ENCODE measurements at regions not wholly inside any gene's neighbourhood (a gene's known extent, or its start where the extent isn't known, plus 50 kb on each side); places are given as distances from the start of the nearest gene placed in this dataset.

DNA sequence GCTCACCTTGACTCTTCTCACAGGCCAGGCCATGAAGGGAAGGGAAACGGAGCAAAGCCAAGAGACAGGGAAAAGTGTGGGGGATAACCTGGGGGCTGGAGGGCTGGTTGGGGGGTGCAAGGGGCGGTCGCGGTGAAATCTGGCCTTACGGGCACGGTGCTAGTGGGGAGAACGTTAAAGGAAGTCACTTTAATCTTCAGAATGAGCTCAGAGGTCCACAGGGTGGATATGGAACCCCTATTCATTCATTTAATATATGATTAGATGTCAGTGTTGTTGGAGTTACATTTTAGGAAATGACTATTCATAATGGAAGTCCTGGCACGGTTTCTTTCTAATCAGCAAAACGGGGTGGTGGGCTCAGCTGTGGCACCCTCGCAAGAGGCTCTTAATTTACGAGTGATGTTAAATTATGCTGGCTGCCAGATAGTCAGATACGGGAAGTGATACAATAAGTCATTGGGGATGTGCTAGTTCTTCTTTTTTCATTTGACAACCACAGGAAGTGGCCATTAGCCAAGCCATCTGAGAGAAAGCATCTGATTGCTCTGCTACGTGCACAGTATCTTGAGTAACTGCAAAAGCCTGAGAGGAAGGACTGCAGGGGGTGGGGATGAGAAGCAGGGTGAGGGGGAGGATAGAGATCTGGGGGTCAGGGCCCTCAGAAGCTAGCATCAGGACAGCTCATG lies 253.0 kb downstream of the QKI start:
- DNase-seq: no peak

DNA sequence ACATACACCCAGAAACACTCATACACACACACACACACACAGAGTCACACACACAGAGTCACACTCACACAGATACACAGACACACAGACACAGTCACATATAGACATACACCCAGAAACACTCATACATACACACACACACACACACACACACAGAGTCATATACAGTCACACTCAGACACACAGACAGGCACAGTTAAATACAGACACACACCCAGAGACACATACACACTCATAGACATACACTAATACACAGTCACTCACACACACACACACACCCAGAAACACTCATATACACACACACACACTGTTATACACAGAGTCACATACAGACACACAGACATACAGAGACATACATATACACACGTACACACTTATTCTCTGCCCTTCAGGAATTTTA lies 250.9 kb downstream of the QKI start:
- DNase-seq: no peak

DNA sequence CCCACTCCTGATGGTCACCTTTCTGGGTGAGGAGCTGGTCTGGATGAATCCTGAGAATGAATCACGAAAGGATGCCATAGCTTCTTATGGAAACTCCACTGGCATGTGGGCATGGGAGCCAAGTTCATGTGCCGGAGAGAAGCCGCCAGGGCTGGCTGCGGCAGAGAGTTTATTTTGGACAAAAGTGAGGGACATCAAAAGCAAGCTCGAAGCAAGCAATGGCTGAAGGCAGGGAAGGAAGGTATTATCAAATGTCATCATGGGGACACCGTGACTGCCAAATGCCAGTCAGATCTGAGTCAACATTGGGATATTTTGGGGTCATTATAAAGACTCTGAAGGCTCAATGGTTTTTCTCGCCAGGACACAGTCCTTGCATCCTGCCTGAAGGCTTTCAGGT lies 249.1 kb downstream of the QKI start:
- no peak for DNase-seq

DNA sequence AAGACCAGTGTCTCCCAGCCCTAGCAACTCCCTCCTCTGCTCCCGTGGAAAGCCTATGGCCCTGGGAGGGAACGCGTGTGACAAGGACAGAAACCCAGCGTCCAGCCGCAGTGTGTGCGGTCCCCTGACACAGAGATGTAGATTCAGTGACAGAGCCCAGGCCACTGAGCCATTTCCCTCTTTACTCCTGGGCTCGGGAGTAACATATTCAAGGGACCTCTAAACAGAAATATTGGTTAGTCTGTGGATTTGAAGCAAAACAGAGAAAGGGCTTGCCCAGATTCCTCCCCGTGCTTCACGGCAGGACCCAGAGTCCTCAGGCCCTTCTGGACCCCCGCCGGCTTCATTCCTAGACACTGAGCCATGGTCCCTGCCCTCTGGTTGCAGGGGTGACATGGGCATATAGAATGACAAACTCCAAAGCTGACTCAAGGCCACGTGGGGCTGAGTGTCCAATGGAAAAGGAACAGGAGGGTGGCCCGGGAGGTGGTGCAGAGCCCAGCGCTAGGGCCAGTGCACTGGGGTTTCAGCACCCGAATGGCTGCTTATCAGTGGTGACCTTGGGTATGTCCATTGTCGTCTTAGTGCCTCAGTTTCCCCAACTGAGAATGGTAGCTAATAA lies 248.2 kb downstream of the QKI start:
- no peak for DNase-seq

DNA sequence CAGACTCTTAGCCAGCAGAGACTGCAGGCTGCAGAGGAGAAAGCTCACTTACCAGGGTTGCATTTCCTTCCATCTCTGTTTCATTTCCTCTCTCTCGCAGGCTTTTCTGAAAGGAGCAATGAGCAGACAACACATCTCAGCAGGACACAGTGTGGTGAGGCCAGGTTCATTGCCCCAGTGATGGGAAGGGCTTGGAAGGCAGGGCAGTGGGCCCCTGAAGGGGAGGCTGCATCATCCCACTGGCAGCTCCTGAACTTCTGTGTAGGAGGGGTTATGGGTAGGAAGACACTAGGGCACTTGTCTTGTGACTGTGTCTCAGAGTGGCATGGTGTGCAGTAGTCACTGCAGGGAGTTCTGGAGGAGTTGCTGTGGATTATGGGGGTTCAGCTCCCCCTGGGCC lies 246.8 kb downstream of the QKI start:
- DNase-seq: no peak

DNA sequence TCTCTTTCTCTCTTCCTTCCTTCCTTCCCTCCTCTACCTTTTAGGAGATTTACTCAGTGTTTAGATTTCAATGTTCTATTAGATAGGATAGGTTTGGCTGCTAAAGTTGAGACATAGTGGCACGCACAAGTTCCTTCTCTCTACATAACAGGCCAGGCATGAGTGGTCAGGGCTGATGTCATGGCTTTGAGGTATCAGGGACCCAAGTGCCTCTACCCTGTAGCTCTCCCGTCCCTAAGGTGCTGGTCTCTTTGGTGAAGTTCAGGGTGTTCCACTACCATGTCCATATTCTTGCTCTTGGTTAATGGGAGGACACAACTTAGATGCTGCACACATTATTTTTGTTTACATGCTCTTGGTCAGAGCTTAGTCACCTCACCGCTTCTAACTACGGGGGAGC lies 245.3 kb downstream of the QKI start:
- no peak for DNase-seq

DNA sequence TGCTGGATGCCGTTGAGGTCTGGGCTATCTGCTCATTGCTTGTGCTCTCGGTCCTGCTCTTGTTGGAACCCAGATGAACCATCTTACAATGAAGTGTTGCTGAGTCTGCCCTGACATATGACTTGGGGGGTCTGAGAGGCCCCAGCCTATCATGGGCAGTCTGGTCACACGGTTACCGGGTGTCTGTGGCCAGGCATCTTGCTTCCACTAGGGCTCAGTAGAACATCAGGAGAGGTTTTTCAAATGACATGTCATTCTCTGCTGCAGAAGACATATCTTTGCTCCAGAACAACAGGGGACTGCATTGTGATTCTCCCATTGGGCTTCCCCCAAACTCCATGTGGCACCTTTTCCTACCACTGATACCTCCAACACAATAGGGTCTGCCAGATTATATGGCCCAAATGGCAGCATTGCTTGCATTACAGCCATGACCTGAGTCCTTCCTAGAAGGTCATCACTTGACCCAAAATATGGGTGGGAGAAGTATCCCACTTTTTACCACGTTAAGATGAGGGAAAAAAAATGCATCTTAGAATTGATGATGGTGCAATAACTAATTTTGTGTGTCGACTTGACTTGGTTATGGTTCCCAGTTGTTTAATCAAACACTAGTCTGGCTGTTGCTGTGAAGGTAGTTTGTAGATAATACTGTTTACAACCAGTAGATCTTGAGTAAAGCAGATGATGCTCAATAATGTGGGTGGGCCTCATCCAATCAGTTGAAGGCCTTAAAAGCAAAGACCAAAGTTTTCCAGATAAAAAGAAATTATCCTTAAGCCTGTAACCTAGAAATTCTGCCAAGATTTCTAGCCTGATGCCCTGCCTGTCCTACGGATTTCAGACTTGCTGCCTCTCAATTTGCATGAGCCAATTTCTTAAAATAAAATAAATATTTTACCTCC lies 241.0 kb downstream of the QKI start:
- DNase-seq: no peak

DNA sequence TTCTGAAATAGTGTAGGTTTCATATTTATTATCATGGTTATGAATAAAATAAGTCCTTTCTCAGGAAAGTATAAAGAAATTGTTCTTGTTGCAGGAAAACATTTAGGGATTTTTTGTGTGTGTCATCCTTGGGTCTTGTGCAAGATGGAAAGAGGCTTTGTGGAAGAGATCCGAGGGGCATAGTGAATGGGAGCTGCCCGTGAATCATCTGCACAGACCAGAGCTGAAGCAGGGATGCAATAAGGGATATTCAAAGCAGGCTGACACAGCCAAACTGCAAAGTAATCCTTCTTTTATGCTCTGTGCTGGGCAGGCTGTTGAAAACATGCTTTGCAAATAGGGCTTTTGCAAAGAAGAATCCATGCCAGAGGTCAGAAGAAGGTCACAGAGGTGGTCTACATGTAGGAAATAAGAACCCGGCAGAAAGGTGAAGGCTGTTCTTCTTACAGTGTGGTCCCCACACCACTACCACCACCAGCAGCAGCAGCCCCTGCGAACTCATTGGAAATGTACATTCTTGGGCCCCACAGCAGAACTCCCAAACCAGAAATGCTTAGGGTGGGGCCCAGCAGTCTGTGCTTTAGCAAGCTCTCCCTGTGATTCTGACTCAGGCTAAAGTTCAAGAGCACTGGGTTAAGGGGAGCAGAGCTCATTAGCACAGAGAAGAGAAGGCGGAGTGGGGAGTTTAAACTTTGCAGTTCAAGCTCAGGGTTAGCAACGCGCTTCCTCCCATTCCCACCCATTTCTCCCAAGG lies 237.6 kb downstream of the QKI start:
- no peak for DNase-seq

DNA sequence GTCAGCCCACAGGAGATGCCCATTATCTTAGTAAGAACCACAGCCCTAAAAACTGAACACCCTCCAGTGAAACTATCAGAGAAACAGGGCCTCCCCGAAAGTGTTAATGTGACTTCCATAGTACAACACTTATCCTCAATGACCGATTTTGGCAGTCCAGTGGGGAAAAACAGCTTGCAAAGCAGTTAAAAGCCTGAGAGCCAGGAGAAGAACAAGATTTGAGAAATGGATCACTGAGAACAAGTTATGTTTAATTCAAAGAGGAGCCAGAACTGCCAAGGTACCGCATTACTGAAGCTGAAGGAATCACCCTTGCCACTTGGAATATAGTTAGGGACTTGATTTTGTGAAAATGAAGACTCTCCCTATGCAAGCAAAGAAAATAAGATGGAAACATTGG lies 236.9 kb downstream of the QKI start:
- no peak for DNase-seq

DNA sequence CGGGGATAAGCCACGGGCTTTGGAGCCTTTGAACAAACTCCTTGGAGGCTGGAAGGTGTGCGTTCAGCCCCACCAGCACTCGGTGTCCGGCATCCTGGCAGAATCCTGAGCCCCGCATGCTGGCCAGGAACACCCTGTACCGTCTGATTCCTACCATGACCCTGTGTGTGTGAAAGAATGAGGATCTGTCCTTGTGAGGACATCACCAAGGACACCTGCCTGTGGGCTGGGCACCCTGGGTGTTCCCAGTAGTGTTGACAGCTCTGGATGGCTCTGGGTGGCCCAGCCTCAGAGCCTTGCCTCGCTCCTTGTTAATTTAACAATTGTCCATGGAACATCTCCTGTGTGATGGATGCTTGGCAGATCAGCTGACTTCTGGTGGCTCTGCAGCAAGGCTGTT lies 234.3 kb downstream of the QKI start:
- DNase-seq: no peak

DNA sequence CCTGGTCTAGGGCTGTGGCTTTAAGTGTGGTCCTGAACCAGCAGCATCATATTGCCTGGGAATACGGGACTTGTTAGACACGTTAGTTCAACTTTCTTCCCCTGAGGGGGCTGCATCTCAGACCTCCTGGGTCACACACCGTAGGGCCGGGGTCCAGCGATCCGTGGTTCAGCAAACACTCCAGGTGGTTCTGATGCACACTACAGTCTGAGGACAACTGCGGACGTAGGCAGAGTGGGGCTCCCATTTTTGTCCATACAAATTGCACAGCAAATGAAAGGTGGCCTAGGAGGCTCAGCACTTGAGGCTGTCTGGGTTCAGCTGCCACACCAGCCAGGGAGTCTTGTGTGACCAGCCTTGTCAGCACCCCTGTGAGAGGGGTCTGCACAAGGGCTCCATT lies 233.1 kb downstream of the QKI start:
- DNase-seq: no peak

DNA sequence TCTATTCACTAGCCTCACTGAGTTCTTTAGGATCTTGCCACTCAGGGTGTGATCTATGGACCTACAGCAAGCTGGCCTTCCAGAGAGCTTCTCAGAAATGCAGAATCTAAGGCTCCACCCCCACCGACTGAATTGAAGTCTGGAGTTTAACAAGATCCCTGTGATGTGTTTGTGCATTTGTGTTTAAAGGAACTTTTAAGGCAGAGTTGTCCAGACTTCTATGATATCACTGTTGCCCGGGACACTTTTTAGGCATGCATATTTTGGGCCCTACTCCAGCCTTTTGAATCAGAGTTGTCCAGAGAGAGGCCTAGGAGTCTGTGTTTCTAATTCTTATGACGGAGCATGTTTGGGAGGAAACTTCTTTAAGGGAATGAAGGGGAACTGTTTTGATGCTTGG lies 232.3 kb downstream of the QKI start:
- no peak for DNase-seq

DNA sequence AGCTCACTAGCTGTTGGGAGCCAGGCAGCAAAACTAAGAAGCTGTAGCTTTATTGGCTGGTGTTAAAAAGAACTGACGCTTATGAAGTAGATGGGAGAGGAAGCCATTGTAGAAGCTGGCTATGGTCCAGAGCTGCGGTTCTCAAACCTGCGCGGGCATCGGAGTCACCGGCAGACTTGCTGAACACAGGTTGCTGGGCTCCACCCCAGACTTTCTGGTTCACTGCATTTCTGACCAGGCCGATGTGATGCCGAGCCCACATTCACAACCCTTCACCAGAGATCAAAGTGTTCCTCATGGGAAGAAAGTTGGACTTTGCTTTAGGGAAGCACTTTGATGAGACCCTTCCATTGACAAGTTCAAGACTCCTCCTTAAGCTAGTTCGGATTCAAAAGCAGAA lies 231.6 kb downstream of the QKI start:
- no peak for DNase-seq

DNA sequence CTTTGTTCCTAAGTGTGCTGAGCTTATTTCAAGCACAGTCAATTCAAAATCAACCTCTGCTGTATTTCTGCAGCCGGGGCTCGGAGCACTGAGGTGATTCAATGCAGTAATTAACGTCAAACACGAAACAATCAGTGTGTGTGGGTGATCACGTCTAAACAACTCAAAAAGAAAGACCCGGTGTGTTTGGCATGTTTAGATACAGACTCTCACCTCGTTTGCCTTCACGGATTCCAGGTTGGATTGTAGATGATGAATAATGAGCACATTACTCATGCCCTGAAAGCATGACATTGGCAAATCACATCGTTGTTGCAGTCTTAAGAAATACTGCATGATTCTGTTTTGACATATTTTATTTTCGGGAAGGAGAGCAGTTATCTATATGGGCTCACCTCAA lies 231.0 kb downstream of the QKI start:
- DNase-seq: no peak

DNA sequence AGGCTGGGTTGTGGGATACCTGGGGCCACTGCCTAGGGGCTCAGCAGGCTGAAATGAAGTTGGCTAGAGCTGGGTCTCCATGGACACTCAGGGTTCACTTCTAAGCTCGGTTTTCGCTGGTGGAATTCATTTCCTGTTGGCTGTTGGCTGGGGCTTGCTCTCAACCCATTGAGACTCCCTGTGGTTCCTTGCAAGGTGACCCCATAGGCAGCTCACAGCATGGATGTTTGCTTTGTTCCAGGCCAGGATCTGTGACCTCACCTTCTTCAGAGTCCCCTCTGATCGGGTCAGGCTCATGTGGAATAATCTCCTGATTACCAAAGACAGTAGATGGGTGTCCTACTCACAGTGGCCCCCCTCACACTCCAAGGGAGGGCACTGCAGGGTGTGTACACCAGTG lies 229.3 kb downstream of the QKI start:
- no peak for DNase-seq

DNA sequence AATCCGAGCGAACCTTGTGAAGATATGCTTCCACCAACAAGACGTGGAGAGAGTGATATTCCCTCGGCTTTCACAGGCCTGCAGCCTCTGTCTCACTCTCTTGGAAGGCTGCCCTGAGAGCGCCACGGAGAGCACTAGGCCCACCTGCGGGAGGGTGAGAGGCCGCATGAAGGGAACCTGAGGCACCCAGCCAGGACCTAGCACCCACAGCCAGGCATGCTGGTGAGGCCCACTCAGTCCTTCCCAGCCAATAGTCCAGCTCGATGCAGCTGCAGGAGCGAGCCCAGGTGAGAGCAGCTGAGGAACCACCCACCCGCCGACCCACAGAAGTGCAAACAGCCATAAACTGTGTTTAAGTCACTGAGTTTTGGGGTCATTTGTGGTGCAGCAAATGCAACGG lies 227.2 kb downstream of the QKI start:
- no peak for DNase-seq

DNA sequence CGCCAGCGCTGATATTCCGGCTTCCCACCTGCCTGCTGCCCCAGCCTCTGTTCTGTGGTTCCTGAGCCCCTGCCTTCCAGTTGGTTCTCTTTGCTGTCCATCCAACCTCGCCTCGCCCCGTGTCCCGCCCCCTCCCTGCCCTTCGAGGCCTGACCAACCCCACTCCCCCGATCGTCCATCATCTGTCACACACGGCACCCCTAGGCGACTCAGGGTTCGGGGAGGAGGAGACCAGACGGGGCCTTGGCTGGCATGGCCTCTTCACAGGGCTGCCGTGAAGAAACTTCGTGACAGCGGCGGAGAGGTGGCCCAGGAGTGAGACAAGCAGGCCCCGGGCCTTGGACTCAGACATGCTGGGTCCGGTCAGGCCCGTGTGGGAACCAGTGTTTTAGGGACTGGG lies 226.1 kb downstream of the QKI start:
- DNase-seq: no peak

DNA sequence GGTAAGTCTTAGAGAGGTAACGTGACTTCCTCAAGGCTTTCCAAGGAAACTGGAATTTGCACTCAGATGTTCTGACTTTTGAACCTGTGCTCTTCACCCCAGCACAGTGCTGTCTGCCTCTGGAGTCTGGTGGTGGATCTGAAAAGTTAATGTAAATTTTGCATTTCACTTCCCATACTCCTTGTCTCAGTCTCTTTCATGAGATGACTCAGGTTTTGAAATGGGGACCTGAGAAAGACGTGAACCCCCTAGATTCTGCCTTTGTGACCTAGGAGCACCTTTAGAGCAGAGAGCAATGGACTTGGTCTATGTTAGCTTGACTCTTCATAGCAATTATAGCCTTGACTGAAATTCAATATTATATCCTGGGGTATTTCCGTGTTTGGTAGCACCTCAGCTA lies 223.0 kb downstream of the QKI start:
- no peak for DNase-seq

DNA sequence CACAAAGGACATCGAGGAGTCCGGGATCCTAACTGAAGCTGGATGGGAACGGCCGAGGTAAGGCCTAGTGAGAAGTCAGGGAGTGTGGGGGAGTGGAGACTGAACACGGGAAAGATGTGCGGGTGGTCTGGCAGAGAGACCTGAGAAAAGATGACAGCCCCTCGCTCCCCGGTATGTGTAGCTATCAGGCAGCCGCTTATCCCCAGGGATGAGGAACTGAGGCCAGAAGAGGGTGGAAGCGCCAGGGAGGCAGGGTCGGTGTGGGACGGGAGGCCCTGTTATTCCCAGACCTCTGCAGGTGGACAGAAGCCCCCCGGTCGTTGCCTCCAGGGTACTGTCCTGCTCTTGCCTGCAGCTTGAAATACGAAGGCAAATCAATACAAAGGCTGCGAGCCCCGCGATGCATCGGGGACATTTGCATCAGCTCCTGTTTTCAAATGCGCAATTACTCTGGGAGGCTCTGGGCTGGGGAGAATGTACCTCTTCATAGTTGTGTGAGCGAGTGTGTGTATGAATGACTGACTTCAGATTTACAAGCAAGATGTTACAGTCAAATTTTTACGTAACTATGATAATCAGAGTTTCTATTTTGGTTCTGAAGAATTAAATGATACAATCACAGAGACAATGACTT lies 221.3 kb downstream of the QKI start:
- no peak for DNase-seq

DNA sequence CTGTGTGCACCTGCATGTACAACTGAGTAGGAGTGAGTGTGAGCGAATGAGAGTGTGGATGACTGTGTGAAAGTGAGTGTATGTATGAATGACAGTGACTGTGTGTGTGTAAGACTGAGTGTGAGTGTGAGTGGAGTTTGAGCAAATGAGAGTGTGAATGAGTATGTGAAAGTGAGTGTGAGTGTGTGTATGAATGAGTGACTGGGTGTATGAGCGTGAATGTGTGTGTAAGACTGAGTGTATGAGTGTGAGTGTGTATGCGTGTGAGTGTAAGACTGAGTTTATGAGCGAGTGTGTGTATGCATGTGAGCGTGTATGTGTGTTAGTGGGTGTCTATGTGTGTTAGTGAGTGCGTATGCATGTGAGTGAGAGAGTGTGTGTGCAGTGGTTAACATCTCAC lies 220.8 kb downstream of the QKI start:
- DNase-seq: no peak

DNA sequence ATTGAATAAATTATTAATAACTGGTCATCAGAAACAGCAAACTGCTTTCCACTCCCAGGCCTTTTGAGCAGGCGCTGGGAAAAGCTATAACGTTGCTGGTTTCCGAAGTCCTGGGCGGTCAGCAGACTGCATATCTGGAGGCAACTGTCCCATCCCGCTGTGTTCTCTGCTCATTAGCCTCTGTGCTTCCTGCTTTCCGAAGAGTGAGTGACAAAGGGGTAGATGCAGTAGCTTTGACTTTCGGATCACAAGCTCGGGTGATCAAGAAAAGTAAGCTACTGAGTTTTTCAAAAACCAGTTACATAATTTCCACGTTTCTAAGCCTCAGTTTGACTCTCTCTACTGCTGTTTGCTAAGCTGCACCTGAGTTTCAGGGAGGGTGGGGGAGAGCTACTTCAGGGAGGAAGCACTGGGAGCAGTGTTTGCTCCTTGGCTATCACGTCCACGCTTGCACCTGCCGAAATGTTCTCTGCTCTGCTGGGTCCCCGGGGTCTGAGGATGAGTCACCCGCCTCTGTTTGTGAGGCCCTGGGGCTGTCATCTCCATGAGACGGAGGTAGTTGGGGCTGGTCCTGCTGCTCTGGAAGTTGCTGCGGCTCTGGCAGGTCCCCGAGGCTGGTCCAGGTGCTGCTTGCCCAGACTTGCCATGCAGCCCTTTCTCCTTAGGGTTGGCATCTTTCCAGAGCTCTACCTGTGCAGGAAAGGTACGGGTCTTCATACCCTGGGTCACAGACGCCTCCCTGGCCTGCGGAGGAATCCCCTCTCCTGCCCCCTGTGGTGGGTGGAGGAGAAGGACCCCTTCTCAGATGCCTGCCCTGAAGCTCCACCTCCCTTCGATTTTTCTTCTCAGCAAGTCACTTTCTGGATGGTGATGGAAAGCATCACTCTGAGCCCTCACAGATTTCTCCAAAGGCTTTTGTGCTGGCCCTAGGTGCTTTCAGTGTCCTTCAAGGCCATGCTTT lies 220.0 kb downstream of the QKI start:
- no peak for DNase-seq

DNA sequence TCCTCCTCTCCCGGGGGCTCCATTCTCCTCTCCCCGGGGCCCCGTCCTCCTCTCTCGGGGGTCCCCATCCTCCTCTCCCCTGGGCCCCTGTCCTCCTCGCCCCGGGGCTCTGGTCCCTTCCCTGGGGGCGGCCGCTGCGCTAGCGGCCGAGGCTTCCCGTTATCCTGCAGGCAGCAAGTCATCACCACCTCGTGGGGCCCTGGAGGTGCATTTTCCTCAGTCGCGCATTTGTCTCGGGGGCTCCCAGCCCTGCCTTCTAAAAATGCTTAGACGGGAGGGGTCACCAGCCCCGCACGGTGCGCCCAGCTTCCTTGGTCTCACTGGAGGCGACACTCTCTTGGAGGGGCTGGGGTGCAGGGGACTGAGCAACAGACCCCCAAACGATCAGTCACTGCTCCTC lies 216.5 kb downstream of the QKI start:
- no peak for DNase-seq
